H9 (cell line): ENCODE measurements at regions not wholly inside any gene's neighbourhood (a gene's known extent, or its start where the extent isn't known, plus 50 kb on each side); places are given as distances from the start of the nearest gene placed in this dataset.
"Not testable (repeated sequence)": the region's sequence is repeated elsewhere in the genome, so short reads cannot be mapped to it uniquely, and the experiment has no call there.

Experiments used
- DNase-seq: peaks from one replicate; pipeline ENCODE4 v3.0.0-alpha.2; 2017
- H2AFZ ChIP-seq: one replicate; pipeline ENCODE4 v1.6.1; 2013; ENCODE audit warnings: mild to moderate bottlenecking, low read length, control low read depth, moderate library complexity
- H2AK5ac ChIP-seq: 2 replicates; pipeline ENCODE4 v1.6.1; 2013; ENCODE audit warnings: low read length, control low read depth, mixed read lengths; ENCODE audit not compliant: insufficient read length
- H2BK120ac ChIP-seq: one replicate; pipeline ENCODE4 v1.6.1; 2013; ENCODE audit warnings: low read depth, mild to moderate bottlenecking, low read length, control low read depth, inconsistent platforms; ENCODE audit not compliant: poor library complexity, severe bottlenecking
- H2BK12ac ChIP-seq: 2 replicates; pipeline ENCODE4 v1.6.1; 2013; ENCODE audit warnings: low read length, control low read depth, mixed read lengths, low read depth; ENCODE audit not compliant: insufficient read length
- H2BK15ac ChIP-seq: 2 replicates; pipeline ENCODE4 v1.6.1; 2013; ENCODE audit warnings: low read depth, low read length, control low read depth
- H2BK20ac ChIP-seq: one replicate; pipeline ENCODE4 v1.6.1; 2013; ENCODE audit warnings: low read depth, mild to moderate bottlenecking, low read length, control low read depth, inconsistent platforms; ENCODE audit not compliant: poor library complexity, severe bottlenecking
- H2BK5ac ChIP-seq: 2 replicates; pipeline ENCODE4 v1.6.1; 2013; ENCODE audit warnings: low read length, control low read depth, mixed read lengths; ENCODE audit not compliant: insufficient read length
- H3K14ac ChIP-seq: 2 replicates; pipeline ENCODE4 v1.6.1; 2013; ENCODE audit warnings: low read length, control low read depth; ENCODE audit not compliant: insufficient read depth
- H3K18ac ChIP-seq: 2 replicates; pipeline ENCODE4 v1.6.1; 2013; ENCODE audit warnings: low read depth, mild to moderate bottlenecking, mixed read lengths, low read length, control low read depth; ENCODE audit not compliant: insufficient read length
- H3K23ac ChIP-seq: 2 replicates; pipeline ENCODE4 v1.6.1; 2013; ENCODE audit warnings: low read length, control low read depth, mixed read lengths, low read depth; ENCODE audit not compliant: insufficient read length
- H3K23me2 ChIP-seq: 2 replicates; pipeline ENCODE4 v1.6.1; 2013; ENCODE audit warnings: low read depth, mild to moderate bottlenecking, mixed read lengths, low read length, control low read depth; ENCODE audit not compliant: insufficient read length, poor library complexity, severe bottlenecking
- H3K27ac ChIP-seq: 2 replicates; pipeline ENCODE4 v1.5.1; 2013; ENCODE audit warnings: low read length, control low read depth, mixed read lengths, low read depth; ENCODE audit not compliant: insufficient read length
- H3K27me3 ChIP-seq: 2 replicates; pipeline ENCODE4 v1.6.1; 2013; ENCODE audit warnings: low read length, control low read depth, inconsistent platforms; ENCODE audit not compliant: insufficient read depth
- H3K4ac ChIP-seq: 2 replicates; pipeline ENCODE4 v1.6.1; 2013; ENCODE audit warnings: low read depth, mild to moderate bottlenecking, control low read depth, inconsistent platforms, low read length, moderate library complexity
- H3K4me1 ChIP-seq: 2 replicates; pipeline ENCODE4 v1.6.1; 2013; ENCODE audit warnings: low read length, control low read depth, inconsistent platforms; ENCODE audit not compliant: insufficient read depth
- H3K4me2 ChIP-seq: 2 replicates; pipeline ENCODE4 v1.6.1; 2013; ENCODE audit warnings: low read length, control low read depth, mixed read lengths; ENCODE audit not compliant: insufficient read length, insufficient read depth
- H3K56ac ChIP-seq: 2 replicates; pipeline ENCODE4 v1.6.1; 2013; ENCODE audit warnings: low read depth, mild to moderate bottlenecking, mixed read lengths, low read length, control low read depth; ENCODE audit not compliant: insufficient read length
- H3K79me1 ChIP-seq: 2 replicates; pipeline ENCODE4 v1.6.1; 2013; ENCODE audit warnings: low read depth, mild to moderate bottlenecking, moderate library complexity, low read length, control low read depth, inconsistent platforms; ENCODE audit not compliant: insufficient read depth, poor library complexity, severe bottlenecking
- H3K79me2 ChIP-seq: 2 replicates; pipeline ENCODE4 v1.6.1; 2013; ENCODE audit warnings: low read length, control low read depth, inconsistent platforms; ENCODE audit not compliant: insufficient read depth
- H3K9ac ChIP-seq: 2 replicates; pipeline ENCODE4 v1.6.1; 2013; ENCODE audit warnings: low read length, control low read depth, mixed read lengths; ENCODE audit not compliant: insufficient read length; ENCODE audit errors: extremely low read depth
- H3K9me3 ChIP-seq: one replicate; pipeline ENCODE4 v1.6.1; 2013; ENCODE audit warnings: low read depth, low read length, inconsistent platforms; ENCODE audit not compliant: control insufficient read depth
- H3T11ph ChIP-seq: one replicate; pipeline ENCODE4 v1.6.1; 2013; ENCODE audit warnings: mild to moderate bottlenecking, low read length, control low read depth, inconsistent platforms
- H4K20me1 ChIP-seq: one replicate; pipeline ENCODE4 v1.6.1; 2013; ENCODE audit not compliant: control insufficient read depth, insufficient read length, insufficient read depth
- H4K5ac ChIP-seq: 2 replicates; pipeline ENCODE4 v1.6.1; 2013; ENCODE audit warnings: low read depth, mild to moderate bottlenecking, mixed read lengths, low read length, control low read depth; ENCODE audit not compliant: insufficient read length
- H4K8ac ChIP-seq: replicated peaks from 2 replicates; pipeline ENCODE4 v1.6.1; 2013; ENCODE audit warnings: low read length, control low read depth, mixed read lengths, low read depth; ENCODE audit not compliant: insufficient read length
- H4K91ac ChIP-seq: 2 replicates; pipeline ENCODE4 v1.6.1; 2013; ENCODE audit warnings: low read depth, mild to moderate bottlenecking, moderate library complexity, mixed read lengths, low read length, control low read depth; ENCODE audit not compliant: insufficient read length
- H3K27ac Mint-ChIP-seq, 3 experiments: 2 replicates in 2 of 3; 3 replicates in 1 of 3; pipeline ENCODE4 v1.8.0; 2020 to 2021; ENCODE audit warnings: mixed read lengths in 3 of 3, mild to moderate bottlenecking in 1 of 3, moderate library complexity in 1 of 3
- H3K27me3 Mint-ChIP-seq: 2 replicates; pipeline ENCODE4 v1.8.0; 2021; ENCODE audit warnings: low read depth, mild to moderate bottlenecking, moderate library complexity, mixed read lengths
- H3K36me3 Mint-ChIP-seq, 3 experiments: 2 replicates in 2 of 3; 3 replicates in 1 of 3; pipeline ENCODE4 v1.8.0; 2020 to 2021; ENCODE audit warnings: low read depth in 3 of 3, mixed read lengths in 3 of 3; ENCODE audit not compliant: insufficient read depth in 1 of 3
- H3K4me1 Mint-ChIP-seq, 2 experiments: 2 replicates each; pipeline ENCODE4 v1.8.0; 2020; ENCODE audit warnings: mixed read lengths in 2 of 2
- H3K4me3 Mint-ChIP-seq, 2 experiments: 2 replicates in 1 of 2; 3 replicates in 1 of 2; pipeline ENCODE4 v1.8.0; 2020 to 2021; ENCODE audit warnings: mild to moderate bottlenecking in 2 of 2, mixed read lengths in 2 of 2, moderate library complexity in 1 of 2
- H3K9me3 Mint-ChIP-seq, 2 experiments: 2 replicates in 1 of 2; 3 replicates in 1 of 2; pipeline ENCODE4 v1.8.0; 2020; ENCODE audit warnings: mild to moderate bottlenecking in 2 of 2, mixed read lengths in 2 of 2, moderate library complexity in 1 of 2
- CTCF ChIP-seq: fragments of 200-600 bp; sonication (generic); conservative IDR thresholded peaks from 3 replicates; pipeline ENCODE4 v1.8.0; 2021; ENCODE audit warnings: antibody characterized with exemption, mild to moderate bottlenecking
- WGBS: extraction: QIAGEN DNeasy Blood & Tissue Kit; methylation state at CpG from one replicate; pipeline ENCODE4 v1.1.7; 2013; ENCODE audit warnings: missing lambda C conversion rate, low lambda C conversion rate, mixed read lengths; ENCODE audit not compliant: insufficient read length; ENCODE audit errors: extremely low coverage; 5-methylcytosine and 5-hydroxymethylcytosine counted together

GRCh38 chr12:67716817-67717216 is 68.3 kb downstream of the DYRK2 start:
- Histone ChIP-seq H2BK120ac (no peak overlapping the region), H2AK5ac (no peak overlapping the region), H2AFZ (no peak overlapping the region), H3K79me1 (no peaks in the 10 kb centered on the region), H3K27me3 (no peaks in the 10 kb centered on the region), H2BK20ac (no peak overlapping the region), H3K4me2 (no peak overlapping the region), H3K14ac (no peak overlapping the region), H3K23ac (no peak overlapping the region), H3K4ac (no peak overlapping the region), H3K27ac (no peak overlapping the region), H3K23me2 (no peaks in the 10 kb centered on the region), H4K5ac (no peak overlapping the region), H3K9me3 (no peaks in the 10 kb centered on the region), H3K4me1 (no peaks in the 10 kb centered on the region), H3K79me2 (no peaks in the 10 kb centered on the region), H2BK12ac (no peak overlapping the region), H2BK5ac (no peak overlapping the region), H3K56ac (no peak overlapping the region), H3K9ac (no peak overlapping the region), H4K20me1 (no peaks in the 10 kb centered on the region), H4K91ac (no peak overlapping the region), H3K18ac (no peak overlapping the region), H4K8ac (no peak overlapping the region), H2BK15ac (no peak overlapping the region), H3T11ph (no peak overlapping the region)
- DNase-seq = no peak
- no peak for TF ChIP-seq CTCF
- Mint-ChIP-seq H3K9me3 (no peaks in the 10 kb centered on the region), H3K4me1 (peaks cover 0 to 6% of the 10 kb centered on the region in 2 experiments; a peak in 3 of 4 replicates), H3K4me3 (no peak overlapping the region), H3K27ac (no peak overlapping the region), H3K36me3 (peaks cover 0 to 2% (median 0%) of the 10 kb centered on the region in 3 experiments; a peak in 1 of 7 replicates), H3K27me3 (no peaks in the 10 kb centered on the region)
- WGBS = no CpG with 5 or more reads among the region's 1 CpG

- H3K79me2 ChIP-seq, H3K4me1 ChIP-seq, H3T11ph ChIP-seq, H3K56ac ChIP-seq, H2BK5ac ChIP-seq, H4K20me1 ChIP-seq, DNase-seq, H2BK12ac ChIP-seq, H3K4me2 ChIP-seq, H2BK120ac ChIP-seq, H3K9me3 Mint-ChIP-seq, H3K36me3 Mint-ChIP-seq, H2AFZ ChIP-seq, H4K8ac ChIP-seq, H3K4ac ChIP-seq, H3K27me3 Mint-ChIP-seq, H4K91ac ChIP-seq, H3K14ac ChIP-seq, H2BK20ac ChIP-seq, H3K23me2 ChIP-seq, H3K27ac Mint-ChIP-seq, H3K27ac ChIP-seq, H4K5ac ChIP-seq, H3K18ac ChIP-seq, H3K27me3 ChIP-seq, H2BK15ac ChIP-seq, H3K23ac ChIP-seq, H3K9me3 ChIP-seq, H3K4me1 Mint-ChIP-seq, H3K9ac ChIP-seq, H2AK5ac ChIP-seq, H3K79me1 ChIP-seq, H3K4me3 Mint-ChIP-seq: not testable (repeated sequence)
- no CpG with 5 or more reads among the region's 30 CpGs for WGBS
Observed at GRCh38 chr12:67719303-67719702, 70.8 kb downstream of the DYRK2 start.
